ENCODE measurements at regions not wholly inside any gene's neighbourhood (a gene's known extent, or its start where the extent isn't known, plus 50 kb on each side); places are given as distances from the start of the nearest gene placed in this dataset.
"Not testable (repeated sequence)": the region's sequence is repeated elsewhere in the genome, so short reads cannot be mapped to it uniquely, and the experiment has no call there.

DNA sequence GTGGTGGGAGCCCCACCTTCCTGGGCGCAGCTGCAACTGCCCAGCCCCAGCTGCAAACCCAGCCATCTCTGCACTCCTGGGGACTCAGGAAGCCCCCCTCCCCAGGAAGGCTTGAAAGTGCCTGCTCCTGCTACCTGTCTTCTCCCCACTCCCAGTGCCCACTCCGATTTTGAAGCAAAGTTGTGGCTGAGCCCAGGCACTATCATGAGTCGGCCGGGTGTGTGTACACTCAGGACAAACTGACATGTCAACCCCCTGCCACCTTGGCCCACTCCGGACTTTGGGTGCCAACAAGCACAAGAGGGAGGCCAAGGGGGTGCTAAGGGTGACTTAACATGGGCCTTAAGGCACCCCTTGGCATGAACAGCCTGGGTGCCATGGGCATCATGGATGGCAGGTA is 325.5 kb upstream of the PTGER4 start:
- BruUV-seq (replicated peaks): no TSS peak
- no peak overlapping the region for H3K27ac Mint-ChIP-seq (ENCODE audit: low read depth, unreplicated experiment)
- TF ChIP-seq, protein P1, sequence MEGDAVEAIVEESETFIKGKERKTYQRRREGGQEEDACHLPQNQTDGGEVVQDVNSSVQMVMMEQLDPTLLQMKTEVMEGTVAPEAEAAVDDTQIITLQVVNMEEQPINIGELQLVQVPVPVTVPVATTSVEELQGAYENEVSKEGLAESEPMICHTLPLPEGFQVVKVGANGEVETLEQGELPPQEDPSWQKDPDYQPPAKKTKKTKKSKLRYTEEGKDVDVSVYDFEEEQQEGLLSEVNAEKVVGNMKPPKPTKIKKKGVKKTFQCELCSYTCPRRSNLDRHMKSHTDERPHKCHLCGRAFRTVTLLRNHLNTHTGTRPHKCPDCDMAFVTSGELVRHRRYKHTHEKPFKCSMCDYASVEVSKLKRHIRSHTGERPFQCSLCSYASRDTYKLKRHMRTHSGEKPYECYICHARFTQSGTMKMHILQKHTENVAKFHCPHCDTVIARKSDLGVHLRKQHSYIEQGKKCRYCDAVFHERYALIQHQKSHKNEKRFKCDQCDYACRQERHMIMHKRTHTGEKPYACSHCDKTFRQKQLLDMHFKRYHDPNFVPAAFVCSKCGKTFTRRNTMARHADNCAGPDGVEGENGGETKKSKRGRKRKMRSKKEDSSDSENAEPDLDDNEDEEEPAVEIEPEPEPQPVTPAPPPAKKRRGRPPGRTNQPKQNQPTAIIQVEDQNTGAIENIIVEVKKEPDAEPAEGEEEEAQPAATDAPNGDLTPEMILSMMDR (IDR thresholded peaks at IDR 0.05; ENCODE audit: unreplicated experiment): no peak
- no peak for DNase-seq (ENCODE audit: unreplicated experiment)
- ChIA-PET CTCF (no interaction called here), POLR2A (no interaction called here)
- H3K27me3 Mint-ChIP-seq (ENCODE audit: insufficient read depth, unreplicated experiment): no peaks in the 10 kb centered on the region
- H3K36me3 Mint-ChIP-seq (ENCODE audit: insufficient read depth, unreplicated experiment): peaks cover 7% of the 10 kb centered on the region
- H3K4me1 Mint-ChIP-seq (ENCODE audit: insufficient read depth, unreplicated experiment): no peaks in the 10 kb centered on the region
- peaks cover 20% of the 10 kb centered on the region for H3K9me3 Mint-ChIP-seq (ENCODE audit: unreplicated experiment)
- H3K4me3 Mint-ChIP-seq (ENCODE audit: unreplicated experiment): no peak overlapping the region
- intact Hi-C loops (cut with micrococcal nuclease): no loop called here

DNA sequence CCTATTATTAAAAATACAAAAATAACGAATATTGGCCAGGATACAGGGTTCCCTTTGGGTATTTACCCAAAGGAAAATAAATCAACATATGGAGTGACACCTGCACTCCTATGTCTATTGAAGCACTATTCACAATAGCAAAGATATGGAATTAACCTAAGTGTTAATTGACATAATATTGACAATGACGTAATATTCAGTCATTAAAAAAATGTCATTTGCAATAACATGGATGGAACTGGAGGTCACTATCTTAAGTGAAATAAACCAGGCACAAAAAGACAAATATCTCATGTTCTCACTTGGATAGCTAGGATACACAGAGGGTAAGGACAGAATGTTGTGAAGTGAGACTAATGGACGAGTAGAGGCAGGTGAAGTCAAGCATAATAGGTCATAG is 326.3 kb upstream of the PTGER4 start:
- BruUV-seq (replicated peaks): no TSS peak
- Mint-ChIP-seq H3K4me1 (ENCODE audit: insufficient read depth, unreplicated experiment) (no peaks in the 10 kb centered on the region), H3K27me3 (ENCODE audit: insufficient read depth, unreplicated experiment) (no peaks in the 10 kb centered on the region), H3K4me3 (ENCODE audit: unreplicated experiment) (no peak overlapping the region), H3K9me3 (ENCODE audit: unreplicated experiment) (peaks cover 22% of the 10 kb centered on the region), H3K36me3 (ENCODE audit: insufficient read depth, unreplicated experiment) (peaks cover 7% of the 10 kb centered on the region), H3K27ac (ENCODE audit: low read depth, unreplicated experiment) (no peak overlapping the region)
- DNase-seq (ENCODE audit: unreplicated experiment): no peak
- TF ChIP-seq, protein P1 (IDR thresholded peaks at IDR 0.05; ENCODE audit: unreplicated experiment): no peak
- ChIA-PET POLR2A (no interaction called here), CTCF (no interaction called here)
- intact Hi-C loops (cut with micrococcal nuclease): no loop called here

DNA sequence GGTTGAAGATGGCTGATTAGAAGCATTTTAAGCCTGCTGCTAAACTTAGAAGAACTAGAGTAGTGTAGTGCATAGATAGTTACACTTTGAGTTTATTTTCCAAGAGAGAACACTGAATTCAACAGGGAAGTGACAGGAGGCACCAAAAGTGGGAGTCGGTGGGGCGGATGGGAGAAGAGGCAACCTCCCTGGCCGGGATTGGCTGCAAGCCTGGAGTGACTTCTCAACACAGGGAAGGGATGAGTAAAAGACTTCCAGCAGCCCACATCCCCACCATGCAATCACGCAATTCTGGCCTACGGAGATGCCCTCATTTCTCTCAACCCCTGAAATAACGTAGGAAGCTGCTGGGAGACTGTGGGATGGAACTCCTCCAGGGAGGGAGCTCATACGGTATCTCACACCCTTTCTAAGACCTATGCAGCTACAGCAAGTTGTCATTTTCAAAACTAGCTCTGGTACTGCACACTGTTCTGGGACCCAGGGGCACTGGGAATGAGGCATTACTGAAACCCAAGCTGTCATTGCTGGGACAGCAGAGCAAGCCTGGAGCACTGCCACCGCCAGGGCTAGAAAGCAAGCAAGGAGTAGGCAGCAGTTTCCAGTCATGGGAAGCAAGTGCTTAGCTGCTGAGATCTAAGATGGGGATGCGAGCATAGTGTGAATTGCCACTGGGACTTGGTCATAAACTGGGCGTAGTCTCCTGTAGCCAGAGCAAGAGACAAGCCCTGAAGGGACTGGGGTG is 331.6 kb upstream of the PTGER4 start:
- intact Hi-C loops (cut with micrococcal nuclease): no loop called here
- H3K9me3 Mint-ChIP-seq (ENCODE audit: unreplicated experiment): peaks cover 22% of the 10 kb centered on the region
- no peak overlapping the region for H3K27ac Mint-ChIP-seq (ENCODE audit: low read depth, unreplicated experiment)
- no peak overlapping the region for H3K4me3 Mint-ChIP-seq (ENCODE audit: unreplicated experiment)
- H3K36me3 Mint-ChIP-seq (ENCODE audit: insufficient read depth, unreplicated experiment): peaks cover 7% of the 10 kb centered on the region
- ChIA-PET POLR2A (no interaction called here), CTCF (interaction anchor here (1.1 kb wide), 1 partner anchor 14 kb away, joined by 3 read pairs; no protein-coding TSS in a partner anchor)
- BruUV-seq (replicated peaks): no TSS peak
- H3K4me1 Mint-ChIP-seq (ENCODE audit: insufficient read depth, unreplicated experiment): no peaks in the 10 kb centered on the region
- TF ChIP-seq, protein P1 (IDR thresholded peaks at IDR 0.05; ENCODE audit: unreplicated experiment): no peak
- no peaks in the 10 kb centered on the region for H3K27me3 Mint-ChIP-seq (ENCODE audit: insufficient read depth, unreplicated experiment)
- DNase-seq (ENCODE audit: unreplicated experiment): no peak

DNA sequence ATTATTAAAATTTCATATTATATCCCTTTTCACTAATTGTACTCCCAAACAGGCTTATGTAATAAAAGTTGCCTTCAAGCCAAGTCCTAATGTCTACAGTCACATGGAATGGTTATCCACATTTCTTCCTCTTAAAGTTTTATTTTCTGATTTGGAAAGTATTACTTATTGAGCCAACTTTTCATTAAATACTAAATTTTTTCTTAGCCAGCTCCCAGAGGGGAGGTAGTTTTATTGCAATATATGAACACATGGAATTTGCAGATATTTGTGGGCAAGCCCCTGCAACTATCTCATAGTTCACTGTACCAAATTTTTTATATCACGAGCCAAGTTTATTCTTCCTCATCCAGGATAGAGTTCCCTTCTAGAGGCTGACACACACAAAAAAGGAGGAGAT is 332.8 kb upstream of the PTGER4 start:
- BruUV-seq (replicated peaks): no TSS peak
- no peaks in the 10 kb centered on the region for H3K4me1 Mint-ChIP-seq (ENCODE audit: insufficient read depth, unreplicated experiment)
- H3K27me3 Mint-ChIP-seq (ENCODE audit: insufficient read depth, unreplicated experiment): no peaks in the 10 kb centered on the region
- DNase-seq (ENCODE audit: unreplicated experiment): no peak
- no peak overlapping the region for H3K27ac Mint-ChIP-seq (ENCODE audit: low read depth, unreplicated experiment)
- CTCF ChIA-PET: no interaction called here
- POLR2A ChIA-PET: no interaction called here
- TF ChIP-seq, protein P1 (IDR thresholded peaks at IDR 0.05; ENCODE audit: unreplicated experiment): no peak
- no peak overlapping the region for H3K4me3 Mint-ChIP-seq (ENCODE audit: unreplicated experiment)
- H3K9me3 Mint-ChIP-seq (ENCODE audit: unreplicated experiment): peaks cover 22% of the 10 kb centered on the region
- intact Hi-C loops (cut with micrococcal nuclease): no loop called here
- peaks cover 7% of the 10 kb centered on the region for H3K36me3 Mint-ChIP-seq (ENCODE audit: insufficient read depth, unreplicated experiment)

DNA sequence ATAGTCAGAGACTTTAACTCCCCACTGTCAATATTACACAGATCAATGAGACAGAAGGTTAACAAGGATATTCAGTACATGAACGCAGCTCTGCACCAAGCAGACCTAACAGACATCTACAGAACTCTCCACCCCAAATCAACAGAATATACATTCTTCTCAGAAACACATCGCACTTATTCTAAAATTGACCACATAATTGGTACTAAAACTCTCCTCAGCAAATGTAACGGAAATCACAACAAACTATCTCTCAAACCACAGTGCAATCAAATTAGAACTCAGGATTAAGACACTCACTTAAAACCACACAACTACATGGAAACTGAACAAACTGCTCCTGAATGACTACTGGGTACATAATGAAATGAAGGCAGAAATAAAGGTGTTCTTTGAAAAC is 341.3 kb upstream of the PTGER4 start:
- POLR2A ChIA-PET; BruUV-seq (replicated peaks); intact Hi-C loops (cut with micrococcal nuclease); H3K27me3 Mint-ChIP-seq (ENCODE audit: insufficient read depth, unreplicated experiment); H3K4me3 Mint-ChIP-seq (ENCODE audit: unreplicated experiment); DNase-seq (ENCODE audit: unreplicated experiment); H3K4me1 Mint-ChIP-seq (ENCODE audit: insufficient read depth, unreplicated experiment); H3K9me3 Mint-ChIP-seq (ENCODE audit: unreplicated experiment); H3K36me3 Mint-ChIP-seq (ENCODE audit: insufficient read depth, unreplicated experiment); H3K27ac Mint-ChIP-seq (ENCODE audit: low read depth, unreplicated experiment); CTCF ChIA-PET: not testable (repeated sequence)

Data from MCF 10A (cell line).